ENCODE measurements at regions not wholly inside any gene's neighbourhood (a gene's known extent, or its start where the extent isn't known, plus 50 kb on each side); places are given as distances from the start of the nearest gene placed in this dataset.
"Not testable (repeated sequence)": the region's sequence is repeated elsewhere in the genome, so short reads cannot be mapped to it uniquely, and the experiment has no call there.

GRCh38 chr12:105481392-105482300 lies 151.2 kb downstream of the C12orf75 start:
- no peak for DNase-seq (ENCODE audit: low spot score)

- no peak for DNase-seq (ENCODE audit: low spot score)
Observed at GRCh38 chr12:105482951-105483350, 152.5 kb downstream of the C12orf75 start.

GRCh38 chr12:105483691-105484090 lies 153.2 kb downstream of the C12orf75 start:
- DNase-seq (ENCODE audit: low spot score), result no peak

GRCh38 chr12:105485321-105485910 lies 154.9 kb downstream of the C12orf75 start:
- DNase-seq (ENCODE audit: low spot score), result no peak

- DNase-seq (ENCODE audit: low spot score), result no peak
Observed at GRCh38 chr12:105485921-105486320, 155.4 kb downstream of the C12orf75 start.

- no peak for DNase-seq (ENCODE audit: low spot score)
Observed at GRCh38 chr12:105487963-105488362, 157.5 kb downstream of the C12orf75 start.

GRCh38 chr12:105492591-105493545 lies 162.4 kb downstream of the C12orf75 start:
- no peak for DNase-seq (ENCODE audit: low spot score)

- DNase-seq (ENCODE audit: low spot score), result no peak
Observed at GRCh38 chr12:105499205-105499604, 168.7 kb downstream of the C12orf75 start.

GRCh38 chr12:105500676-105501075 lies 170.2 kb downstream of the C12orf75 start:
- DNase-seq (ENCODE audit: low spot score), result not testable (repeated sequence)

GRCh38 chr12:105502426-105502930 lies 172.0 kb downstream of the C12orf75 start:
- no peak for DNase-seq (ENCODE audit: low spot score)

- no peak for DNase-seq (ENCODE audit: low spot score)
Observed at GRCh38 chr12:105503619-105504018, 173.1 kb downstream of the C12orf75 start.

GRCh38 chr12:105504286-105504685 lies 173.8 kb downstream of the C12orf75 start:
- DNase-seq (ENCODE audit: low spot score), result no peak

GRCh38 chr12:105506678-105507310 lies 176.3 kb downstream of the C12orf75 start:
- DNase-seq (ENCODE audit: low spot score), result no peak

GRCh38 chr12:105507311-105508038 lies 177.0 kb downstream of the C12orf75 start:
- DNase-seq (ENCODE audit: low spot score), result no peak

- no peak for DNase-seq (ENCODE audit: low spot score)
Observed at GRCh38 chr12:105508096-105508495, 177.6 kb downstream of the C12orf75 start.

- no peak for DNase-seq (ENCODE audit: low spot score)
Observed at GRCh38 chr12:105510526-105510925, 180.0 kb downstream of the C12orf75 start.

GRCh38 chr12:105512861-105513260 lies 182.4 kb downstream of the C12orf75 start:
- not testable (repeated sequence) for DNase-seq (ENCODE audit: low spot score)

- no peak for DNase-seq (ENCODE audit: low spot score)
Observed at GRCh38 chr12:105522166-105522825, 191.8 kb downstream of the C12orf75 start.

GRCh38 chr12:105523164-105524057 lies 192.9 kb downstream of the C12orf75 start:
- DNase-seq (ENCODE audit: low spot score), result no peak
